K562 (cell line): ENCODE measurements at regions not wholly inside any gene's neighbourhood (a gene's known extent, or its start where the extent isn't known, plus 50 kb on each side); places are given as distances from the start of the nearest gene placed in this dataset.

Source experiments
- BACH1 ChIP-seq: fragments of 200-800 bp; sonication (Bioruptor generic); IDR thresholded peaks from 2 replicates; pipeline ENCODE4 v1.6.1; 2016; ENCODE audit warnings: missing genetic modification characterization, missing compliant biosample characterization
- CREBBP ChIP-seq: IDR thresholded peaks from one replicate; pipeline ENCODE4 v1.6.1; 2012; ENCODE audit warnings: low read depth, mild to moderate bottlenecking, control low read depth, inconsistent platforms, low read length
- GTF2A2 ChIP-seq: IDR thresholded peaks from 2 replicates; pipeline ENCODE4 v1.6.1; 2016; ENCODE audit warnings: mild to moderate bottlenecking, missing genetic modification characterization, missing compliant biosample characterization
- KLF13 ChIP-seq: fragments of 450-650 bp; IDR thresholded peaks from 2 replicates; pipeline ENCODE4 v1.6.1; 2016; ENCODE audit warnings: missing genetic modification characterization, low read depth, mild to moderate bottlenecking, missing compliant biosample characterization, moderate library complexity, borderline replicate concordance
- MAFG ChIP-seq: fragments of 450-650 bp; conservative IDR thresholded peaks from 2 replicates; pipeline ENCODE4 v1.6.1; 2016; ENCODE audit warnings: missing genetic modification characterization, missing compliant biosample characterization
- POLR2A ChIP-seq: fragments of 450-650 bp; conservative IDR thresholded peaks from 2 replicates; pipeline ENCODE4 v1.6.1; 2016
- SAP30 ChIP-seq: fragments of 200-600 bp; sonication (generic); IDR thresholded peaks from 2 replicates; pipeline ENCODE4 v1.6.1; 2012; ENCODE audit warnings: borderline replicate concordance, low read depth, mild to moderate bottlenecking, moderate library complexity, low read length, control low read depth, inconsistent platforms; ENCODE audit not compliant: insufficient read depth, poor library complexity, severe bottlenecking
- SMC3 ChIP-seq: conservative IDR thresholded peaks from 2 replicates; pipeline ENCODE4 v1.6.1; 2011; ENCODE audit warnings: low read depth, low read length, improper control_type of control experiment; ENCODE audit not compliant: insufficient read depth
- TRIM28 ChIP-seq: fragments of 450-650 bp; IDR thresholded peaks from 2 replicates; pipeline ENCODE4 v1.6.1; 2017
- ZFP30 ChIP-seq: fragments of 250-450 bp; sonication (Bioruptor Pico); IDR thresholded peaks from 2 replicates; pipeline ENCODE4 v1.8.0; 2022; ENCODE audit warnings: moderate library complexity, mild to moderate bottlenecking, inconsistent platforms, borderline replicate concordance
- ZNF143 ChIP-seq: sonication (generic); formaldehyde crosslinking; IDR thresholded peaks from 2 replicates; pipeline ENCODE4 v1.9.0; 2022; ENCODE audit warnings: mild to moderate bottlenecking, missing genetic modification reagents
- ZNF316 ChIP-seq: fragments of 450-650 bp; IDR thresholded peaks from 2 replicates; pipeline ENCODE4 v1.6.1; 2016
- ZNF444 ChIP-seq: fragments of 250-450 bp; sonication (Bioruptor Pico); IDR thresholded peaks from 2 replicates; pipeline ENCODE4 v1.4.0; 2020; ENCODE audit warnings: mild to moderate bottlenecking, moderate library complexity
- ZNF79 ChIP-seq: fragments of 250-450 bp; sonication (Bioruptor Pico); IDR thresholded peaks from 2 replicates; pipeline ENCODE4 v1.4.0; 2020; ENCODE audit warnings: low read depth, mild to moderate bottlenecking, moderate library complexity
- TF ChIP-seq, protein P1 (sequence below): fragments of 250-450 bp; sonication (Bioruptor Pico); IDR thresholded peaks from 2 replicates; pipeline ENCODE4 v1.5.0; 2020; ENCODE audit warnings: mild to moderate bottlenecking
- TF ChIP-seq, protein P2 (sequence below): sonication (generic); formaldehyde crosslinking; IDR thresholded peaks from 2 replicates; pipeline ENCODE4 v1.8.0; 2022; ENCODE audit warnings: missing genetic modification reagents, mild to moderate bottlenecking, moderate library complexity, borderline replicate concordance

DNA sequence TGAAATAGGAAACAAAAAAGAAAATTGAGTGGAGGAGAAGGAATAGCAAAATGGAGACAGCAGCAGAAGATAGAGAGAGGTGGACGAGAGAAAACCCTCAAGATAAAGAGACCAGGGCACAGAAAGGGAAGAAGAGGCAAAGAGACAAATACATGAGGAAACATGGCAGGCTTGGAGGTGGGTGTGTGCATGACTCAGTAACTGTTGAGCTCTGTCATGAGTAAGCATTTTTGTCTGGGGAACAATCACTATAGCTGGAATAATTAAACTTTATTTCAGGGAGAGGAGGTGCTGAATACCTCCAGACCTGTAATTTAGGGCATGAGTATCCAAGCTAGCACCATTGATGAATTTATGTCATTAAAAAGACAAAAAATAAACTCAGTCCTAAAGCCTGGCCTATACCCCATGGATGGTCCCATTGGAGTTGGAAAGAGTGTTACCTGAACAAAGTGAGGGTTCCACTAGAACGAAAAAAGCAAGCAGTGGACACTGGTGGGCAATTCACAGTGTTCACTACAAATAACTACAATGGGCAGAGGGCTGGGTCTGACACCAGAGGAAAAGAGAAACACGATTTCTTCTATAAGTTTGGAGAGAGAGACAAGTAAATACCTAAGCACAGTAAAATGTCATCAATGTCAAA is 145.5 kb downstream of the ADCYAP1 start (continued):
- TF ChIP-seq, protein P1, sequence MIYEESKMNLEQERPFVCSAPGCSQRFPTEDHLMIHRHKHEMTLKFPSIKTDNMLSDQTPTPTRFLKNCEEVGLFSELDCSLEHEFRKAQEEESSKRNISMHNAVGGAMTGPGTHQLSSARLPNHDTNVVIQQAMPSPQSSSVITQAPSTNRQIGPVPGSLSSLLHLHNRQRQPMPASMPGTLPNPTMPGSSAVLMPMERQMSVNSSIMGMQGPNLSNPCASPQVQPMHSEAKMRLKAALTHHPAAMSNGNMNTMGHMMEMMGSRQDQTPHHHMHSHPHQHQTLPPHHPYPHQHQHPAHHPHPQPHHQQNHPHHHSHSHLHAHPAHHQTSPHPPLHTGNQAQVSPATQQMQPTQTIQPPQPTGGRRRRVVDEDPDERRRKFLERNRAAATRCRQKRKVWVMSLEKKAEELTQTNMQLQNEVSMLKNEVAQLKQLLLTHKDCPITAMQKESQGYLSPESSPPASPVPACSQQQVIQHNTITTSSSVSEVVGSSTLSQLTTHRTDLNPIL (CRISPR knock-in tag), result no peak
- TF ChIP-seq KLF13 (tag) (peak; percentile 84; the same call in 1 of the 2 replicates), CREBBP (no peak), POLR2A (no peak), ZNF444 (CRISPR knock-in tag) (no peak), SMC3 (no peak), ZNF79 (CRISPR knock-in tag) (no peak), MAFG (peak; percentile 99), ZNF316 (peak; percentile 100), BACH1 (tag) (peak; percentile 99), TRIM28 (no peak), ZFP30 (CRISPR knock-in tag) (no peak), SAP30 (no peak), ZNF143 (CRISPR knock-in tag) (no peak), GTF2A2 (tag) (no peak)
- TF ChIP-seq, protein P2, sequence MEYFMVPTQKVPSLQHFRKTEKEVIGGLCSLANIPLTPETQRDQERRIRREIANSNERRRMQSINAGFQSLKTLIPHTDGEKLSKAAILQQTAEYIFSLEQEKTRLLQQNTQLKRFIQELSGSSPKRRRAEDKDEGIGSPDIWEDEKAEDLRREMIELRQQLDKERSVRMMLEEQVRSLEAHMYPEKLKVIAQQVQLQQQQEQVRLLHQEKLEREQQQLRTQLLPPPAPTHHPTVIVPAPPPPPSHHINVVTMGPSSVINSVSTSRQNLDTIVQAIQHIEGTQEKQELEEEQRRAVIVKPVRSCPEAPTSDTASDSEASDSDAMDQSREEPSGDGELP (CRISPR knock-in tag), result no peak
